Stimulated activated CD4-positive, alpha-beta T cell treated with anti-CD3 and anti-CD28 coated beads, TNF-alpha, amount 100 ng/mL, for 48 hours (primary cell): ENCODE measurements at regions not wholly inside any gene's neighbourhood (a gene's known extent, or its start where the extent isn't known, plus 50 kb on each side); places are given as distances from the start of the nearest gene placed in this dataset.
"Not testable (repeated sequence)": the region's sequence is repeated elsewhere in the genome, so short reads cannot be mapped to it uniquely, and the experiment has no call there.

Experiments used
- DNase-seq, 3 donors: peaks; one replicate each; pipeline ENCODE4 v3.0.0-alpha.2; 2020; ENCODE audit warnings: low read depth in 3 of 3

DNA sequence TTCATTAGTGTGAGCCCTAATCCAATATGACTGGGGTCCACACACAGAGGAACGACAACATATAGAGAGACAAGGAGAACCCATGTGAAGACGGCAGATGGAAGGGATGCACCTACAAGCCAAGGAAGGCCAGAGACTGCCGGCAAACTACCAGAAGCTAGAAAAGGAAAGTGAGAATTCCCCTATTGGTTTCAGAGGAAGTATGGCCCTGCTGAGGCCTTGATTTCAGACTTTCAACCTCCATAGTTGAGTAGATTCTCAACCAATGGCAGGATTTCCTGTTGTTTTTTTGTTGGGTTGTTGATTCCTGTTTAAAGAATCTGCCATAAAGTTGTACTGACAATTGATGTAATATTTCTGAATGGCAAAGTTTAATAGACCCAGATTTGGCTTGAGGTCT is 241.5 kb downstream of the SATB2 start:
- DNase-seq, result no peak

DNA sequence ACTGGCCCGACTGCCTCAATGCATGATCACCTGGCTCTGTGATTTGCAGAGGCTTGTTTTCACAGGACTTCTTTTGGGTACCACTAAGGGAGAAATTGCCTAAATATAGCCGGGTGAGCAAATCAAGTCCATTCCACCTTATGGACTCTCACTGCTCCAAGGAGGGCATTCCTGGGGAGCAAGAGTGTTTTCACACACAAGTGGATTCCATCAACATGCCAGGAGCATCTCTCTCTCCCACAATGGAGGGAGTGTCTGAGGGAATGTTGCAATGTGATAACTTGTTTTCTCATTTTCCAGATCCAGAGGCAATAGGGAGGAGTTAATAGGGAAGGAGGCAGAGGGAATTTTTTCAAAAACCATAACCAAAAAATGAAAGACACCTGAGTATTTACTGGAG is 250.7 kb downstream of the SATB2 start:
- no peak for DNase-seq

DNA sequence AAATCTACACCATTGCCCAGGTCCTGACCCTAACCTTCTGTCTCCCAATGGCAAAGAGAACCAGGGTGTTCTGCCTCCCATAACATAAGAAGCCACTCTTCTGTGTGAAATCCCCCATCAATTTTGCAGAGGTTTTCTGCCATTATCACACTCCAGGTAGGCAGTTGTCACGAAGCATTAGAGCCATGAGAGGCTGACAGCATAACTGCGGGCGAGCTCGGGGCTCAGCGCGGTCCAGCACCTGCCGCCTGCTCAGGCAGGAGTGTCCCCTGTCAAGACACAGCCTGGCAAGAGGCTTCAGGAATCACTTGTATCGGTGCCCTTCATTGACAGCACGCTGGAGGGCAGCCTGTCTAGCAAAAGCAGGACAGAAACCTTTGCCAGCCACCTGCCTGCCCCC is 251.2 kb downstream of the SATB2 start:
- no peak for DNase-seq

DNA sequence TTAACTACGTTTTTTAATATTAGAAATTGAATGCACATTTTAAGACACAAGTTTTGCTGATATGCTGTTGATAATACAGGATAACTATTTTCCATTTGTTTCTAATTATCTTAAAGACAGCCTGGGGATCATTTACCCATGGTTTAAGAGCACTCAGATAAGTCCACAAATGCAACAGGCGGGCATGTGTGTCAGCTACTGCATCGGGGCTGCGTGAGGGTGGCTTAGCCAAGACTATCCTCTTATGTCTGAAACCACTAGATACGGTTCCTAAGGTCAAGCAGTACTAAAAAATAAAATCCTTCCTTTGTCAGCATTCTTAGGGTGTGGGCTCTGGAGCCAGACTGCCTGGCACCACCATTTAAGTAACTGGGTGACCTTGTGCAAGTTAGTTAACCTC is 254.8 kb downstream of the SATB2 start:
- DNase-seq, result no peak

DNA sequence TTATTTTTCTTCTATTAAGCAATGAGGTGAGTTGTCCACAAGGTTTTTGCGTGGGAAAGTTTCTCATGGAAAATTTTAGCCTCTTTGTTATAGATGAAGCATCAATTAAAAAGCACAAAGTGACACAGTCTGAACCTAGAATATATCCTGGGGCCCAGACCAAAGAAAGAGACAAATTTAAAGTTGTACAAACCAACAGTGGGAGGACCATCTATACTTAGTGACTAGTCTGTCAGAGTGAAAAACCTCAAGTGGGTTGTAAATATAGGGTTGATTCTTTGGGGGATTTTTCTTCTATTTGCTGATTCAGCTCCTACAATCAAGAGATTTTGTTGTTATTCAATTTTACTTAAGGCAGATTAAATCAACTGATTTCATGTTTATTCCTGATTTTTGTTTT is 256.2 kb downstream of the SATB2 start:
- DNase-seq, result no peak

DNA sequence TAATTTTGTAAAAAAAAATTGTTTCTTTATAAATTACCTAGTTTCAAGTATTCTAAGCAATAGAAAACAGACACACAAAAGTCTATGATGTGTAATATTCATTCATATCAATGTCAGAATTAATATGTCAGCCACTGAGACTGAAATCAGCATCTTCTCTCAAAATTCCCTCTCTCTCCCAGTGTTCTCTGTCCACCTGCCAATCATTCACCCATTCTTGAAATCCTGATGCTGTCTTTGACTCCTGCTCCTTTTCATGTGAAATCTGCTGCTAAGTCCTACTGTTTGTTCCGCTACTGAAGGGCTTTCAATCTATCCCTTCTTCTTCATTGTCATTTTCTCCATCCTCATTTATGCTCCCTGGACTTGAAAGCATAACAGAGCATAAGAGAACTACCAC is 257.9 kb downstream of the SATB2 start:
- no peak for DNase-seq

DNA sequence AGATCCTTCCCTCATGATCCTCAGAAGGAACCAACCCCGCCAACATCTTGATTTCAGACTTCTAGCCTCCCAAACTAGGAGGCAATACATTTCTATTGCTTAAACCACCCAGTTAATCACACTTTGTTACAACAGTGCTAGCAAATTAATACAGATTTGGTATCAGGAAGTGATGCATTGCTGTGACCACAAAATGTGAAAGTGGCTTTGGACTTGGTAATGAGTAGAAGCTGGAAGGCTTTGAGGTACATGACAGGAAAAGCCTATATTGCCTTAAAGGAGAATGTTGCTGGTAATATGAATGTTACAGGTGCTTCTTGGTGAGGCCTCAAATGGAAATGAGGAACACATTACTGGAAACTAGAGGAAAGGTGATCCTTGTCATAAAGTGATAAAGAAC is 260.3 kb downstream of the SATB2 start:
- no peak for DNase-seq

DNA sequence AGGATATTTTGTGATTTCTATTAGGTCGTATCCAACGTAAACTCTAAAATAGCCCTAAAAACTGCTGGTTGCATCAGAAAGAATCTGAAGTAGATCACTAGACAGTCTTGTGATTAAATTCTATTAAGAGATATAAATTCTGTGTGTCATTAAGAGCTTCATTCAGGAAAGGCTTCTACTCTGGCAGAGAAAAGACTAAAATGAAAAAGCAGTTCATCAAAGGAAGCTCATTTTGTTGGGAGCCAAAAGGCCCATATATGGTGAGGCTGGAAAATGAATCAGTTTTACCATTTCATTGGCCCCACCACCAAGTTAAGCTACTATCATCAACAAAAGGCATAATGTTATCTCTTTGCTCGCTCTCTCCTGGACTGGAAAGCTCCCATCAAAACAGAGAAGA is 261.1 kb downstream of the SATB2 start:
- DNase-seq, result no peak

DNA sequence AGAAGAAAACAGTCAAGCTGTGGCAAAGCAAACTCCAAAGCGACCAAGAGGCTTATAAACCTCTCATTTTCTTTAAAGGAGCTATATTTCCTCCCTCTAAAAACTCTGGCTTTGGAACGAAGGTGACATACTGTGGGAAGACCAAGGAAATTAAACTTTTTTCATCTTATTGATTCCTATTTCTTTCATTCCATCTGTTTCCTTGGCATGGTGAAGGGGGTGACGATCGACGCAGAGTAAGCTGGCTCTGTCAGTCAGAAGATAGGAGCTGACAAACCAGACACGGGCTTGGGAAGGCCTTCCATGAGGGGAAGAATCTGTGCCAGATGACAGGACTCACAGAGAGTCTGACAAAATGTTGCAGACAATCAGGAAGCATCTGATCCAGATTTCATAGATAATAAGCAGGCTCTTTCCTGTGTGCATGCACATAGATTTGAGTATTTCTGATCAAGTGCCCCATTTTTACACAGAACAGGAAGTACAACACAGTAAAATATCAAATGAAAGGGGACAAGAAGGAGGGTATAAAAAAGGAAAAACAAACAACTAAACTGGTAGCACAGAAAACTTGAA is 261.7 kb downstream of the SATB2 start:
- DNase-seq, result no peak

DNA sequence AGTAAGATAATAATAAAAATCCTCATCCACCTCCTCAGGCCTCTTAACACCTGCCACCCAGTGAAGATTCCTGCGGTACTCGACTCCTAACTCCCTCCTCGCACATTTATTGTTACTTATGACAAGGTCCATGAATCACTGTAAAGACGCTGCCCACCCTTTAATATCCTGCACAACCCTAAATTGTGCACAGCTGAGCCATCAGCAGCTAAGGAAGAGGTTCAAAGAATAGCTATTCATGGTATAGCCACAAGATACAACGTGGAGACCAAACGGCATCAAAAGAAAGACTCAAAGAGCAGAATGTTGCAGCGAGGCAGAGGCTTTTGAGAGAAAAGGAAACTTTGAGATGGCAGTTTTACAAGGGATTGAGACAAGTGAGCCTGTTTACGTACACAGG is 266.3 kb downstream of the SATB2 start:
- no peak for DNase-seq

DNA sequence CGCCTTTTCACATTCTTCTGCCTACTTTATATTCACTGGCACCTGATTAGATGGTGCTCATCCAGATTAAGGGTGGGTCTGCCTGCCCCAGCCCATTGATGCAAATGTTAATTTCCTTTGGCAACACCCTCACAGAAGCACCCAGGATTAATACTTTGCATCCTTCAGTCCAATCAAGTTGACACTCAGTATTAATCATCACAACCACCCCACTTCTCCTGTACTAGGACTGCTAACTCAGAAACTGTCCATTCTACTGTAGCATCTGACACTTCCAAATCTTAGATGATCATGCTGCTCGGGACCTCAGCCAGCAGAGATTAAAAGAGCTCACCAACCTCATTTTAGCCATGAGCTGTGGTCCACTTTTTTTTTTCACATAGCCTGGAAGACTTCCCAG is 268.5 kb downstream of the SATB2 start:
- DNase-seq, result no peak

DNA sequence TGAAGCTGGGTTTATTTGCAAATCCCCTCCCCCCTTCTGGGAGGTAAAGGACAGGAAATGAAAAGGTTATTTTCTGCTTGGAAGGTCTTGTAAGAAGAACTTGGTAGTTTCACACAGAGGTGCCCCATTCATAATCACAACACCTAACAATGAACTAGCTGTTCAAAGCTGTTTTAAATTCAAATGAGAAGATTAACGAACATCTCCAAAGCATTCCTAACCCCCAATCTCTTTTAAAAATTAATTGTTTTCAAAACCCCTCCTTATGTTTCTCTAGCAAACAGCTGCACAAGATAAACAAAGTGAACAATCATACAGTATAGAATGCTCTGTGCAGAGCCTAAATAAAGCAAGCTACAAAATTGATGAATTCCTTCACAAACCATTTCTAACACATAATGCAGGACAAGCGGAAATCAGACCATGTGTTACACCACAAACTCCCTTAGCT is 271.4 kb downstream of the SATB2 start:
- no peak for DNase-seq

DNA sequence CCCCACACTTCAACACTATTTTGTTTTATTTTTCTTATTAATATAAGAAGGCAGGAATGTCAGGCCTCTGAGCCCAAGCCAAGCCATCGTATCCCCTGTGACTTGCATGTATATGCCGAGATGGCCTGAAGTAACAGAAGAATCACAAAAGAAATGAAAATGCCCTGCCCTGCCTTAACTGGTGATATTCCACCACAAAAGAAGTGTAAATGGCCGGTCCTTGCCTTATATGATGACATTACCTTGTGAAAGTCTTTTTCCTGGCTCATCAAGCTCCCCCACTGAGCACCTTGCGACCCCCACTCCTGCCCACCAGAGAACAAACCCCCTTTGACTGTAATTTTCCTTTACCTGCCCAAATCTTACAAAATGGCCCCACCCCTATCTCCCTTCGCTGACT is 272.6 kb downstream of the SATB2 start:
- DNase-seq, result not testable (repeated sequence)

DNA sequence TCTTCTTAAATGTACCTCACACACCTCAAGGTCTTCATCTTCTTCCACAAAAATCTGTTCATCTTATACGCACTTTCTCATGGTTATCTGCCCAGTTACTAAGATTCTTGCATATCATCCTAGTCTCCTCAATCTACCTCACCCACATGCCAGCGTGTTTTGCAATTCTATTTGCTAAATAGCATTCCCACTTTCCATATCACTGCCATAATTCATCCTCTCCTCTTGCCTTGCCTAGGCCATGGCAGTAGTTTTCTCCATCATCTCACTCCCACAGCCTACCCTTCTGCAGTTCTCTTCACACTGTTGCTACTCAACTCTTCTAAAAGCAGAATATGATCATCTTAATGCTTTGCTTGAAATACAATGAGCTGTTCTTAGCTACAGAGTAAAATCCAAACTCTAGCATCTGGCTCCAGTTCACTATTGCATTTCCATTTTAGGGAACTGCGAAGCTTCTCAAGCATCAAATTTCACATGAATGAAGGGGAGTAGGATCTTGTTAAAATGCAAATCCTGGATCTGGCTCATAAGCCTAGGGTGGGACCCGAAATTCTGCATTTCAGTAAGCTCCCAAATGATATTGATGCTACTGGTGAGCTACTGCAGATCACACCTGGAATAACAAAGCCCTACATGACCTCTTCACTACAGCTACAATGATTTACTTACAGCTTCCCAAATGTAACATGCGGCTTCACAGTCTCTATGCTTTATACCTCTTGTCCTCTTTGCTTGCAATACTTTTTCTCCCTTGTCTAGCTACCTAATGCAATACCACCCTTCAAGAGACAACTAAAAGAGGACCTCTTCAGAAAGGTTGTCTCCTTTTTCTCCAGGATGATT is 293.9 kb downstream of the SATB2 start:
- DNase-seq, result no peak

DNA sequence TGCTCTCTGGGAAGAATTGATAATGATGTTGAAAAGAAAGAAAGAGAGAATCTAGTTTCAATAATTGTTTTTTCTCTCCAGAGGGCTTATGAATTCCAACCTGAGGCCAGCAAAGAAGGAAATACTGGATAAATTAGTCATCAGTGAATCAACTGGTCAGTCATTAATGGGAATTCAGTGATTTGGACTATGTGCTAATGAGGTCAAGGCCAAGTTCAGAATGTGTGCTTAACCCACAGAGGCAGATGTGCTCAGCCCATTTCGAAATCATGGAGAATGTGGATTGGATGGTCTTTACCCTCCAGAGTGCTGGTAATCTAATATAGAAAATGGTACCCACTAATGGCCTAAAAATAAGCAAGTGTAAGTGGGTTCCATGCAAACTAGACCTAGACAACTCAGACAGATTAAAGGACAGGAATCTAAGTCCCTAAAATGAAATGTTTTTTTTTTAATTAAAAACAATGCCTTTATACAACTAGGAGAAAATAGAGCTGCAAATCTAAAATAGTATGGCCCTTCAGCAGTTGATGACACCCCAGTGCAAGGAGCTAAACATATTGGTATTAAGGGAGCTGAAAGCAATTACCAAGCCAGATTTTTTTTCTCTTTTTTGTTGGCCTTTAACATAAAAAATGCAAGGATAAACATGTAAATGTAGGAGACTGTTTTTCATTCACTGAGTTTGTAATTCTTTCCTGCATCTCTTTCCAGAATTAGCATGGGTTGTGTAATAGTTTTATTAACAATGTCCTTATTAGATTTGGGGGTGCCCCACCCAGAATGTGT is 296.9 kb downstream of the SATB2 start:
- DNase-seq, result no peak

DNA sequence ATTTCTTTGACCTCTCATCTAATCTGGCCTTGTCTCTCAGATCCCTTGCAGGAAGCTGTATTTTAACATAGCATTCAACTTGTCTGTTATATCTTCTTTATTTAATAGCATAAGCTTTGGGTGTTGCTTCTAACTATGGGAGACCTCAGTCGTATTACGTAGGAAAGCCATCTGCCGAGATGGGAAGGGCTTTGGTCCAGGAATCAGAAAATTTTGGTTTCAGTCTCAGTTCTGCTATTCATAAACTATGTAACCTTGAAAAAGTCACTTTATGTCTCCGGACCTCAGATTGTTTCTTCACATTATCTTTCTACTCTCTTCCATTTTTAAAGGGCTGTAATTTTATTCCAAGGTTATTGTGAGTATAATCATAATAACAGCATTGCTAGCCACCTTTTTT is 297.7 kb downstream of the SATB2 start:
- DNase-seq, result no peak

DNA sequence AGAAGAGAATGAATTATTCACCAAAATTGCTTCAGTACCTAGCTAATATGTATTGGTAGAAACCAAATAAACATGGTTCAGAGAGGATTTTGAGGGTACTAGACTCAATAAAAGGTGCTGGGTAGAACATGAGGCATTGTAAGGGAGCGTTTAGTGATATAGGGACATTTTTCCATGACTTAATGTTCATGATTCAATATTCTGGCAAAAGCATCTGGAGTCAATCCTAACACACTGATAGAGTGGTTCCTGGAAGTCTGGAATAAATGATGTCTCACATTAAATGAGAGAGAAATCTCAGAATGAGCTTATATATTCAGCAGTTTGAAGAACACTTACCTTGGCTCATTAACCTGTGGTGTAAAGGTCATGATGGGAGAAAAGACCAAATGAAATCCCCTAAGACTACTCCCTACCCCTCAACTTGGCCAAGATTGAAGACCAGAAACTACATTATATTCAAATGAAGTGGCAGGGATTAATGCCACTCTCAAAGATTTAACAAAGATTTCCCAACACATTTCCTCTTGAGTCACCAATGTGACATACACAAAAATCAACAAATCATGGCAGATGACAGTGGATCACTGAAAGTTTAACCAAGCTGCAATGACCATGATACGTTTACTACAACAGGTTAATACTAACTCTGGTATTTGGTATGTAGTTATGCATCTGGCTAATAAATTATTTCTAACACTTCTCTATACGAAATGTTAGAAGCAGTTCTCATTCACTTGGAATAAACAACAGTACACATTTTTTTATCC is 309.5 kb downstream of the SATB2 start:
- no peak for DNase-seq

DNA sequence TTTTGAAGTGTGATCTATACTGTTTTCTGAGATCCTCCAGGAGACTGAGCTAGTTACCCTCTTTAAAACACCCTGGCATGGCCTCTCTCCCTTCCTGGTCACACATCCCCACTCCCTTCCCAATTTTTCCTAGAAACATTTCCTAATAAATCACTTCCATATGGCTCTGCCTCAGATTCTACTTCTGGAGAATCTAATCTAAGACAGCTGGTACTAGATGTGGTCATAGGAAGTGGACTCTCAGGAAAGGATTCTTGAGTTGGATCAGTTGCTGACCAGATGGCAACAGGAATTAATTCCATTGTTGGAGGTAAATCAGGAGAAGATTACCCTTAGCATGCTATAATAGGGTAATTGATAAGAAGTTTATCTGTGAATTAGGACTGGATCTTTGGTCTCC is 310.5 kb downstream of the SATB2 start:
- no peak for DNase-seq

DNA sequence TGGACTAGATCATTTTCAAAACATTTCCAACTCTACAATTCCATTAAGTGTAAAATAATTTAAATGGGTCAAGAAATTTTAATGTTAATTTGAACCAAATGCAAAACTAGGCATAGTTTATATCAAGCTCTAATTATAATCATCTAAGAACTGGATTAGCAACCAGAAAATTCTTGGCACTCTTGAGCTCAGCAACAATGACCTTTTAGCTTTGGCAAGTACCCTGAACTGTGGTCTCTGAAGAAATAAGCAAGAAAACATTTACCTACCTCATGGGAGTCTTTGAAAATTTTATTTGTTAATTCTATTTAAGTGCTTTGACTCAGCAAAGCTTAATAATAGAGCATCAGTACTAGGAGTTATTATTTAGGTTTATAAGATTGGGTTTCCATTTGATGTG is 313.2 kb downstream of the SATB2 start:
- DNase-seq, result no peak

DNA sequence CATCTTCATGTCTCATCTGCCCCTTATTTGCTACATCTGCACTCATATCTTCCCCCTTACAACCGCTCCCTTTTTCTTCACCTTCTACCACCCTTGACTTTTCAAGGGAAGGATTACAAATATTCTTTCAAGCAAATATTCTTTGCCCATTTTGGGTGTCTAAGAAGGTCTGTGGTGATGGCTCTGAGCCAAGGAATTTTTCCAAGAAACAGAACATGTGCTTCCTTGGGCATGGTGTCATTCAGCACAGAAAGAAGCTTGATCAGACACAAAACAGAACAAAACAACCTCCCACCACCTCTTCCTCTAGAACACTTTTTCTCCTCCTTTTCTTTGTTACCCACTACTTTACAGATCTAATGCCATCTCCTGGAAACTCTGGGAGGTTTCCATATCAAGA is 313.7 kb downstream of the SATB2 start:
- DNase-seq, result no peak

DNA sequence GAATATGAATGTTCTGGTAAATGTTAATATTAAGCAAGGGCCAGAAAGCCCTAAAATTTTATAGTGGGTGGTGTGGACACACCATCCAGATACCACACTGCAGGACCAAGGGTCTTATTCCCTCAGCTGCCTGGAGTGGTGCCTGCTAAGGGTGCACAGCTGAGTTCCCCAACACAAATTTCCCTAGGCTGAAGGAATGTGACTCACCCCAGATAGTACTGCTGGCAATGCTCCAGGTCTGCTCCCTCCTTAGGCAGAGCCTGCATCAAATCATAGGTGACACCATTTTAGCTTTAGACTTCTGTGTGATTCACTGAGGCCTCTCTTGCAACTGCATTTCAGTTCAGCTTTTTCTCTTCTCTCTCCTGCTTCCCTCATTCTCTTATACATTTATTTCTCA is 321.1 kb downstream of the SATB2 start:
- DNase-seq, result no peak

DNA sequence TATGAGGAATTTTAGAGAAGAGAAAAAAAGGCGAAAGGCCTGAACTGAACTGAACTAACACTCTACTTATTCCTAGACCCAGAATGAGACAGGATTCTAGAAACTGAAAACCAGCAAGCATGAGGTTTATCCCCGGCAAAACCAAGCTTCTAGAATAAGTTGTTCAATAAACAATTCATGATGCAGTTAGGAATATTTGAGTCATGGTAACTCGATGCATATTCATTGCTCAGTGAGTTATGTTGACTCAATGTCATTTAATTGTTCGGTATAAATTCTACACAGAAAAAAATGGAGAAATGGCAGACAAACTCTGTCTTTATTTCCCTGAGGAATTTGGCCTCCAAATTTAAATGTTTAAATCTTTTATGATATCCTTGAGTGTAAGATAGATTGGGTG is 321.5 kb downstream of the SATB2 start:
- no peak for DNase-seq
